WTC11 (cell line): ENCODE measurements at regions not wholly inside any gene's neighbourhood (a gene's known extent, or its start where the extent isn't known, plus 50 kb on each side); places are given as distances from the start of the nearest gene placed in this dataset.

ENCODE experiments used
- ATAC-seq: fragments of 200-7000 bp; cut with Tn5 transposase; 2 replicates; pipeline ENCODE4 v1.10.0; 2021; ENCODE audit warnings: mild to moderate bottlenecking, moderate library complexity
- CTCF ChIA-PET: fragments of 300-600 bp; sonication (Branson Sonifier 250); formaldehyde crosslinking; loops from one replicate; lab custom pipeline; 2021; ENCODE audit warnings: antibody characterized with exemption; lab: Charles Lee
- POLR2A ChIA-PET: fragments of 350-600 bp; sonication (Branson Sonifier 250); formaldehyde crosslinking; loops from one replicate; lab custom pipeline; 2021; ENCODE audit warnings: antibody characterized with exemption; lab: Charles Lee
- DNase-seq: peaks from one replicate; pipeline ENCODE4 v3.0.0; 2021; ENCODE audit warnings: low spot score
- H3K27ac Mint-ChIP-seq: 2 replicates; pipeline ENCODE4 v1.8.0; 2021; ENCODE audit warnings: mixed read lengths
- H3K27me3 Mint-ChIP-seq: 2 replicates; pipeline ENCODE4 v1.8.0; 2021; ENCODE audit warnings: low read depth, mild to moderate bottlenecking, moderate library complexity, mixed read lengths
- H3K36me3 Mint-ChIP-seq: 2 replicates; pipeline ENCODE4 v1.8.0; 2021; ENCODE audit warnings: mixed read lengths
- H3K4me1 Mint-ChIP-seq: 2 replicates; pipeline ENCODE4 v1.8.0; 2022; ENCODE audit warnings: mixed read lengths
- H3K4me3 Mint-ChIP-seq: 2 replicates; pipeline ENCODE4 v1.8.0; 2021; ENCODE audit warnings: mild to moderate bottlenecking, moderate library complexity, mixed read lengths
- H3K9me3 Mint-ChIP-seq: 2 replicates; pipeline ENCODE4 v1.8.0; 2021; ENCODE audit warnings: mixed read lengths
- CREM ChIP-seq: sonication (generic); formaldehyde crosslinking; IDR thresholded peaks from 2 replicates; pipeline ENCODE4 v1.8.1; 2022; ENCODE audit warnings: mild to moderate bottlenecking, missing genetic modification reagents, moderate library complexity
- EMX1 ChIP-seq: fragments of 250-450 bp; sonication (Bioruptor Pico); IDR thresholded peaks from 2 replicates; pipeline ENCODE4 v1.8.0; 2021; ENCODE audit warnings: mild to moderate bottlenecking
- FOXK1 ChIP-seq: sonication (generic); formaldehyde crosslinking; IDR thresholded peaks from 2 replicates; pipeline ENCODE4 v1.8.0; 2022; ENCODE audit warnings: mild to moderate bottlenecking, moderate library complexity, missing genetic modification reagents
- FOXP1 ChIP-seq: sonication (generic); formaldehyde crosslinking; IDR thresholded peaks from 2 replicates; pipeline ENCODE4 v1.8.0; 2022; ENCODE audit warnings: missing genetic modification reagents, mild to moderate bottlenecking, moderate library complexity, borderline replicate concordance
- NFE2L1 ChIP-seq: sonication (generic); formaldehyde crosslinking; IDR thresholded peaks from 2 replicates; pipeline ENCODE4 v1.8.1; 2023; ENCODE audit warnings: missing genetic modification reagents
- SMAD3 ChIP-seq: sonication (generic); formaldehyde crosslinking; IDR thresholded peaks from 2 replicates; pipeline ENCODE4 v1.8.0; 2022; ENCODE audit warnings: missing genetic modification reagents, mild to moderate bottlenecking, borderline replicate concordance
- SOX15 ChIP-seq: fragments of 250-450 bp; sonication (Bioruptor Pico); IDR thresholded peaks from 2 replicates; pipeline ENCODE4 v1.9.0; 2021; ENCODE audit warnings: mild to moderate bottlenecking
- SP1 ChIP-seq: sonication (generic); formaldehyde crosslinking; conservative IDR thresholded peaks from 2 replicates; pipeline ENCODE4 v1.8.1; 2022; ENCODE audit warnings: missing genetic modification reagents
- TEAD4 ChIP-seq: sonication (generic); formaldehyde crosslinking; IDR thresholded peaks from 2 replicates; pipeline ENCODE4 v1.8.0; 2022; ENCODE audit warnings: mild to moderate bottlenecking, missing genetic modification reagents
- ZBTB21 ChIP-seq: sonication (generic); formaldehyde crosslinking; IDR thresholded peaks from 2 replicates; pipeline ENCODE4 v1.8.1; 2023; ENCODE audit warnings: mild to moderate bottlenecking, missing genetic modification reagents, borderline replicate concordance
- ZNF121 ChIP-seq: sonication (generic); formaldehyde crosslinking; IDR thresholded peaks from 2 replicates; pipeline ENCODE4 v1.8.0; 2023; ENCODE audit warnings: missing genetic modification reagents
- TF ChIP-seq, protein P1 (sequence below): sonication (generic); formaldehyde crosslinking; IDR thresholded peaks from 2 replicates; pipeline ENCODE4 v1.8.1; 2023; ENCODE audit warnings: mild to moderate bottlenecking, missing genetic modification reagents, borderline replicate concordance
- TF ChIP-seq, protein P2 (sequence below): sonication (generic); formaldehyde crosslinking; conservative IDR thresholded peaks from 2 replicates; pipeline ENCODE4 v1.8.1; 2023; ENCODE audit warnings: mild to moderate bottlenecking, low read depth, missing genetic modification reagents, moderate library complexity
- TF ChIP-seq, protein P3 (sequence below): sonication (generic); formaldehyde crosslinking; IDR thresholded peaks from 2 replicates; pipeline ENCODE4 v1.8.0; 2023; ENCODE audit warnings: missing genetic modification reagents

DNA sequence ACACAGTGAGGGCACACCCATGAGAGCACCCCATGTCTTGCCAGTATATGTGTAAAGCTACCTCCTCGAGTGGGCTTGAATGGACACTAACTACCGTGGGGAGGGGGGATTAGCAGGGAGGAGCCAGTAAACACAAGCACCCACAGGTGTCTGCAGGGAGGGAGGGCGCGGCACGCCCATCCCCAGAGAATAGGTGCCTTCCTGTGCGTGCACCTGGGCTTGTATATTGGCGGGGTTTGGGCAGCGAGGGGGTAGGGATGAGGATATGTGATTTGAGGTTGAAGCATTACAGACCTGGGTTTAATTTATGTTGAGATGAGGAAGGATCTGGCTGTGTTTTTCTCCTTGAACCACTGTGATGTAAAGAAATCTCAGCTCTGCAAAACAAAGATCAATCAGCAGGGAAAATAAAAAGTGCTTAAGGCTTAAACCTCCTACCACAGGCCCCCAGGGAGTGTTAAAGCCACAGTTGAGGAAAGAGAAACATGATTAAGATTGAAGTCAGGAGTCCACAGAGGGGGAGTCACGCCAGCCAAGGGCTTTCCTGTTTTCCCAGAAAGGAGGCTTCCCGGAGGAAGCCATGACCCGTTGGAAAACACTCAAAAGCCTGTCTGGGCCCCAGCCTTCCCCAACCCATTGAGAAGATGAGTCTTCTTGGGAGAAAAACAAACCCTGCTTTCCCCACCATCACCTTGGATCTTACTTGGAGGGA is 80.0 kb downstream of the CAMK2N1 start (continued):
- TF ChIP-seq, protein P1, sequence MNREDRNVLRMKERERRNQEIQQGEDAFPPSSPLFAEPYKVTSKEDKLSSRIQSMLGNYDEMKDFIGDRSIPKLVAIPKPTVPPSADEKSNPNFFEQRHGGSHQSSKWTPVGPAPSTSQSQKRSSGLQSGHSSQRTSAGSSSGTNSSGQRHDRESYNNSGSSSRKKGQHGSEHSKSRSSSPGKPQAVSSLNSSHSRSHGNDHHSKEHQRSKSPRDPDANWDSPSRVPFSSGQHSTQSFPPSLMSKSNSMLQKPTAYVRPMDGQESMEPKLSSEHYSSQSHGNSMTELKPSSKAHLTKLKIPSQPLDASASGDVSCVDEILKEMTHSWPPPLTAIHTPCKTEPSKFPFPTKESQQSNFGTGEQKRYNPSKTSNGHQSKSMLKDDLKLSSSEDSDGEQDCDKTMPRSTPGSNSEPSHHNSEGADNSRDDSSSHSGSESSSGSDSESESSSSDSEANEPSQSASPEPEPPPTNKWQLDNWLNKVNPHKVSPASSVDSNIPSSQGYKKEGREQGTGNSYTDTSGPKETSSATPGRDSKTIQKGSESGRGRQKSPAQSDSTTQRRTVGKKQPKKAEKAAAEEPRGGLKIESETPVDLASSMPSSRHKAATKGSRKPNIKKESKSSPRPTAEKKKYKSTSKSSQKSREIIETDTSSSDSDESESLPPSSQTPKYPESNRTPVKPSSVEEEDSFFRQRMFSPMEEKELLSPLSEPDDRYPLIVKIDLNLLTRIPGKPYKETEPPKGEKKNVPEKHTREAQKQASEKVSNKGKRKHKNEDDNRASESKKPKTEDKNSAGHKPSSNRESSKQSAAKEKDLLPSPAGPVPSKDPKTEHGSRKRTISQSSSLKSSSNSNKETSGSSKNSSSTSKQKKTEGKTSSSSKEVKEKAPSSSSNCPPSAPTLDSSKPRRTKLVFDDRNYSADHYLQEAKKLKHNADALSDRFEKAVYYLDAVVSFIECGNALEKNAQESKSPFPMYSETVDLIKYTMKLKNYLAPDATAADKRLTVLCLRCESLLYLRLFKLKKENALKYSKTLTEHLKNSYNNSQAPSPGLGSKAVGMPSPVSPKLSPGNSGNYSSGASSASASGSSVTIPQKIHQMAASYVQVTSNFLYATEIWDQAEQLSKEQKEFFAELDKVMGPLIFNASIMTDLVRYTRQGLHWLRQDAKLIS (CRISPR knock-in tag) = no peak
- TF ChIP-seq TEAD4 (no peak), EMX1 (CRISPR knock-in tag) (no peak), SMAD3 (CRISPR knock-in tag) (no peak), FOXP1 (CRISPR knock-in tag) (no peak), FOXK1 (no peak)
- TF ChIP-seq, protein P2, sequence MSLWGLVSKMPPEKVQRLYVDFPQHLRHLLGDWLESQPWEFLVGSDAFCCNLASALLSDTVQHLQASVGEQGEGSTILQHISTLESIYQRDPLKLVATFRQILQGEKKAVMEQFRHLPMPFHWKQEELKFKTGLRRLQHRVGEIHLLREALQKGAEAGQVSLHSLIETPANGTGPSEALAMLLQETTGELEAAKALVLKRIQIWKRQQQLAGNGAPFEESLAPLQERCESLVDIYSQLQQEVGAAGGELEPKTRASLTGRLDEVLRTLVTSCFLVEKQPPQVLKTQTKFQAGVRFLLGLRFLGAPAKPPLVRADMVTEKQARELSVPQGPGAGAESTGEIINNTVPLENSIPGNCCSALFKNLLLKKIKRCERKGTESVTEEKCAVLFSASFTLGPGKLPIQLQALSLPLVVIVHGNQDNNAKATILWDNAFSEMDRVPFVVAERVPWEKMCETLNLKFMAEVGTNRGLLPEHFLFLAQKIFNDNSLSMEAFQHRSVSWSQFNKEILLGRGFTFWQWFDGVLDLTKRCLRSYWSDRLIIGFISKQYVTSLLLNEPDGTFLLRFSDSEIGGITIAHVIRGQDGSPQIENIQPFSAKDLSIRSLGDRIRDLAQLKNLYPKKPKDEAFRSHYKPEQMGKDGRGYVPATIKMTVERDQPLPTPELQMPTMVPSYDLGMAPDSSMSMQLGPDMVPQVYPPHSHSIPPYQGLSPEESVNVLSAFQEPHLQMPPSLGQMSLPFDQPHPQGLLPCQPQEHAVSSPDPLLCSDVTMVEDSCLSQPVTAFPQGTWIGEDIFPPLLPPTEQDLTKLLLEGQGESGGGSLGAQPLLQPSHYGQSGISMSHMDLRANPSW (CRISPR knock-in tag) = no peak

DNA sequence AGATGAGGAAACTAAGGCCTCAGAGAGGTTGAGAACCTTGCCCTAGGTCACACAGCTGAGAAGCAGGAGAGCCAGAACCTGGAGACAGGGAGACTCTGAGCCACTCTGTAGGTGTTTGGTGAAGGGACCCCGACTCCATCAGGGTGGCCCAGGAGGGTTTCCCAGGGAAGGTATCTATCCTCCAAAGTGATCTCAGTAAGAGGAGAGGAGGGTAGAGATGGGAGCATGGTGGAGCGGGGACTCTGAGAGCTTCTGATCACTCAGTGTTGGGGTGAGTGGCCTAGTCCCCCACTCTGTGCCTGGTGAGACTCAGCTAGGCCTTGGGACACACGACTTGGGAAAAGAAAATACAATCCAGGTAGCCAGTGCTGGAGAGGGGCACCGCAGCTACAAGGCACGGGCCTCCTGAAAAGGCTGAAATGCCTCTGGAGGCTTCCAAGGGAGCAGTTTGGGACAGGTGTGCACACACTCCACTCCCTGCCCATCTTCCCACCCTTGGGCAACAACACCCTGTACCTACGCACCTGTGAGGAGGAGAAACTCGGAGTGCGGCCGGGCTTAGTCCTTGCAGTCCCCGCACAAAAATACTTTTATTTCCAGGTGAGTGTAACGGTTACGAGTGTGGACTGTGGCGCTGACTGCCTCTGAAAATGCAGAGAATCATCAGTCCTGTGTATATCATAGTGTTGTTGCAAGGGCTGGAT is 80.8 kb downstream of the CAMK2N1 start:
- ChIA-PET CTCF (interaction anchor here (1.0 to 1.5 kb wide), 2 partner anchors 25 to 192 kb away, joined by 3 read pairs; no protein-coding TSS in a partner anchor), POLR2A (no interaction called here)
- H3K27ac Mint-ChIP-seq = no peak overlapping the region
- peaks cover 14% of the 10 kb centered on the region for H3K4me1 Mint-ChIP-seq
- ATAC-seq (no peak), DNase-seq (no peak)
- H3K27me3 Mint-ChIP-seq = peaks cover 100% of the 10 kb centered on the region
- TF ChIP-seq SP1 (CRISPR knock-in tag) (no peak), CREM (no peak), ZBTB21 (CRISPR knock-in tag) (no peak), SOX15 (CRISPR knock-in tag) (no peak), ZNF121 (CRISPR knock-in tag) (no peak), NFE2L1 (CRISPR knock-in tag) (no peak)
- TF ChIP-seq, protein P3, sequence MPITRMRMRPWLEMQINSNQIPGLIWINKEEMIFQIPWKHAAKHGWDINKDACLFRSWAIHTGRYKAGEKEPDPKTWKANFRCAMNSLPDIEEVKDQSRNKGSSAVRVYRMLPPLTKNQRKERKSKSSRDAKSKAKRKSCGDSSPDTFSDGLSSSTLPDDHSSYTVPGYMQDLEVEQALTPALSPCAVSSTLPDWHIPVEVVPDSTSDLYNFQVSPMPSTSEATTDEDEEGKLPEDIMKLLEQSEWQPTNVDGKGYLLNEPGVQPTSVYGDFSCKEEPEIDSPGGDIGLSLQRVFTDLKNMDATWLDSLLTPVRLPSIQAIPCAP = no peak
- 0 out of 2 replicates have a peak, but pooled peaks cover 4% of the 10 kb centered on the region for H3K9me3 Mint-ChIP-seq
- no peaks in the 10 kb centered on the region for H3K36me3 Mint-ChIP-seq
- no peak overlapping the region for H3K4me3 Mint-ChIP-seq
